NCI-H1694 treated with DMSO at 0.1 percent for 48 hours (cell line): ENCODE measurements at regions not wholly inside any gene's neighbourhood (a gene's known extent, or its start where the extent isn't known, plus 50 kb on each side); places are given as distances from the start of the nearest gene placed in this dataset.

Source experiments
- DNase-seq: peaks from one replicate; lab custom pipeline; 2025; lab: John Stamatoyannopoulos, UW

GRCh38 chr4:81550388-81550859 is 78.7 kb upstream of the RASGEF1B start:
- DNase-seq, result no peak

GRCh38 chr4:81549984-81550383 is 78.3 kb upstream of the RASGEF1B start:
- no peak for DNase-seq

DNA sequence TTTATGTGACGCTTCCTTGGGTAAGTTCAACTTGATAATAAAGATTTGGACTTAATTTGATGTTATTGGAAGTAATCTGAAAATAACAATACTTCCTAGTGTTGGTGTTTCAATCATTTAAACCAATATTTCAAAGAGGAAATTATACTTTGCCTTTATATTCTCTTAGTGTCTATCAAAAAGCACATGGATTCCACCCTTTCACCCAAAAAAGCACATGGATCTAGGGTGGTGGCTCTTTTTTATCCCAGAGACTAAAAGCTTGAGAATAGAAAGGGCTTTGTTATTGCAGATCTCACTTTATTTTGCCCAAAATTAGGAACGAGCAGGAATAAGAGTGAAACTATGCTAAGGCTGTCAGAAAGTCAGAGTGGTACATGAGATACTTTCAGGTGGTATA is 75.1 kb upstream of the RASGEF1B start:
- DNase-seq, result no peak

DNA sequence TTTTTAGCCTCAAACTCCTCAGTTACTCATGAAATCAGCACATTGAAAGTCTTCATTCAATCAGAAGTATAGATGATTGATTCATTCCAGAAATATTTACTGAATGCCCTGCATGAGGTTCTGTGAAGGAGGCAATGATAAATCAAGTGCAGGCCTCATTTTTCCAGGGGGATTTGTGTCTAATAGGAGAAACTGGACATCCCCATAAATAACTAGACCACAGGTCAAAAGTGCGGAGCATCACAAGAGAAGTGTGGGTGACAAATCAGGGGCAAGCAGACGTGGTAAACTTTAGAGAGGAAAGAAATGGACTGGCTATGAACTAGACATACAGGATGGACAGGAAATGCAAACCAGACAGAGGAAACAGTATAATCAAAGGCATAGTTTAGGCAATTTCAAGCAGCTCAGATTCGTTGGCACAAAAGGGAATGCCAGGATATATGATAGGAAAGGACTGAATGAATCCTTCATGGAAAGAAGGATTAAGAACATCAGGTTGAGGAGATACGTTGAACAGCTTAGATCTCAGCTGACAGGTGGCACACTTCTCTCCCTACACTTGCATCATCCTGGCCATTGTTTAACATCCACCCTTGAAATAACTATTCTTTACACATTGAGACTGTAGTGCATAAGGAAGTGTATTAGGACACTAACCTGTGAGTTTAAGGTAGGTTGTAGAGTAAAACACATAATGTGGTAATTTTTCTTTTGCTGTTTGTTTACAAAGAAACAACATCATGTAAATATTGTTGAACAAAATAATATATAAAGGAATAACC is 69.6 kb upstream of the RASGEF1B start:
- DNase-seq, result no peak

DNA sequence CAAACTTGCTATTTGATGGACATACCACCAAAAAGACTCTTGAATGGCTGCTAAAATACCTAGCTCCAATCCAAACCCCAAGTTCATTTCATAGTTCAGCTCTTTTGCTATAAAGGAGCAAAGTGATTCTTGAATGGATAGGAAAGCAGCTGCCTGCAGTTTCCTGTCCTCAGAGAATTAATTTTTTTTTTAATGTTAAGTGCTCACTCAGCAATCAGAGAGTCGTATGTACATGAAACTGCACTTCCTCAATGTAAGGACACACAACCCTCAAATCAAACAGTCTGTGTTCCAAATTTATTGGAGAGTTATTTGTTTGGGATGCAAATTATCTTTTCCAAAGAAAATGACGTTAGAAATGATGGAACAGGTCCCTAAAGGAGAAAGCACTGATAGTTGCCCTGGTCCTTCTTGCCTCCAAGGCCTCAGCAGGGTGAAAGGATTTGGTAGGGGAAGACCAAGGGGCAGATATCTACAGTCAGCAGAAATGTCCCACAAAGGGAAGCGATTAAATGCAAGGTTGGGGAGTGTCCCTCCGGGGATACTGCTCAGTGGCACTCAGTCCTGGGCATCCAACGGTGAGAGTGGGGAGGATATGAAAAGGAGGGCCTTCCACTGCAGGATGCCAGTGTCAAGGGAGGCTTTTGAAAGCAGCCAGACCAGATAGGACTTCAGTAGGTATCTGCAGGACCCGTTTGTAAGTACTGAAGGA is 67.2 kb upstream of the RASGEF1B start:
- no peak for DNase-seq

DNA sequence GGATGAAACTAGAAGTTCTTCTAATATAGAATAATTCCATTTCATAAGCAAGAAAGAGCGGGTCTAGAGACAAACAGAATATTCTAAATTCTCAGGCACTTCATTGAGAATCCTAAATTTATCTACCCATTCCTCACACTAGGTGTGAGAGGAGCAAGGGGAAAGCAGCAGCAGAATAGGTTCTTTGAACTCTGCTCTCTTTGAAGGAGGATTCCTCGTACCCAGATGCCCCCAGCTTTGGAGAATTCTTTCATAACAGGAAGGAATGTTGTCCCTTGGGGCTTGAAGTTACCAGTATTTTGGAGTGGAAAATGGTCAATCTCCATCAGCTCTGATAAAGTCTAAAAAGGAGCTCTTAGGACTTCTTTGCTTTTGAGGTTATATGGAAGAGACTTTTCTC is 59.7 kb upstream of the RASGEF1B start:
- no peak for DNase-seq

GRCh38 chr4:81528979-81529378 is 57.3 kb upstream of the RASGEF1B start:
- DNase-seq, result no peak

GRCh38 chr4:81528200-81528599 is 56.5 kb upstream of the RASGEF1B start:
- DNase-seq, result no peak

- DNase-seq, result no peak
Observed at GRCh38 chr4:81527709-81528108, 56.0 kb upstream of the RASGEF1B start.

GRCh38 chr4:81527115-81527514 is 55.4 kb upstream of the RASGEF1B start:
- no peak for DNase-seq

DNA sequence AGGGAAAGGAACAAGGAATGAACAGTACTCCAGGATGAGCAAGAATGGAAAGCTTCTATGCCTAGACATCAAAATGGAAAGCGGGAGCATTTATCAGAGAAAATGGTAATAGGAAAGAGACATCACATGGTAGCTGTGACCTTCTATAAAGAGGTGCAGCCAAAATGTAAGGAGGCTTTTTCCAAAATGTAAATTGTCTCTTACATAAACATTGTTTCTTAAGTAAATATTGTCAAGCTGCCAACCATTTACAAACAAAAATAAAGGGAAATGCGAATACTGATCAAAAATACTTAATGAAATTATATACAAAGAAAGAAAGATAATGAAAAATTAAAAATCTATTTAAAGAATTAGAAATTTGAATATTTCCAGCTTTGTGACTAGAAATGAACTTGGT is 55.0 kb upstream of the RASGEF1B start:
- DNase-seq, result no peak

GRCh38 chr4:81523672-81524327 is 52.1 kb upstream of the RASGEF1B start:
- no peak for DNase-seq

GRCh38 chr4:81522711-81523110 is 51.0 kb upstream of the RASGEF1B start:
- no peak for DNase-seq

- DNase-seq, result no peak
Observed at GRCh38 chr4:81521708-81522107, 50.0 kb upstream of the RASGEF1B start.
